ENCODE measurements at regions not wholly inside any gene's neighbourhood (a gene's known extent, or its start where the extent isn't known, plus 50 kb on each side); places are given as distances from the start of the nearest gene placed in this dataset.

GRCh38 chr4:176439611-176440010 lies 119.8 kb downstream of the SPCS3 start:
- no peak for DNase-seq (ENCODE audit: low spot score)
- intact Hi-C loops (cut with DNase I) = no loop called here
- no peak for ATAC-seq

GRCh38 chr4:176440698-176441097 lies 120.9 kb downstream of the SPCS3 start:
- ATAC-seq (no peak), DNase-seq (ENCODE audit: low spot score) (no peak)
- intact Hi-C loops (cut with DNase I) = no loop called here

GRCh38 chr4:176441594-176441993 lies 121.8 kb downstream of the SPCS3 start:
- ATAC-seq = no peak

GRCh38 chr4:176443117-176443516 lies 123.4 kb downstream of the SPCS3 start:
- intact Hi-C loops (cut with DNase I) = no loop called here
- peak; percentile 58 for ATAC-seq
- no peak for DNase-seq (ENCODE audit: low spot score)

More at GRCh38 chr4:176441594-176441993, 121.8 kb downstream of the SPCS3 start:
- DNase-seq (ENCODE audit: low spot score) = no peak
- intact Hi-C loops (cut with DNase I) = no loop called here

GRCh38 chr4:176443646-176444409 lies 124.1 kb downstream of the SPCS3 start:
- intact Hi-C loops (cut with DNase I) = no loop called here
- DNase-seq (ENCODE audit: low spot score) (no peak), ATAC-seq (no peak)

- ATAC-seq (no peak), DNase-seq (ENCODE audit: low spot score) (no peak)
- intact Hi-C loops (cut with DNase I) = no loop called here
These were observed 125.0 kb downstream of the SPCS3 start for GRCh38 chr4:176444741-176445140.

GRCh38 chr4:176448761-176449160 lies 129.0 kb downstream of the SPCS3 start:
- DNase-seq (ENCODE audit: low spot score) (no peak), ATAC-seq (no peak)
- intact Hi-C loops (cut with DNase I) = no loop called here

- DNase-seq (ENCODE audit: low spot score) = no peak
- intact Hi-C loops (cut with DNase I) = no loop called here
- no peak for ATAC-seq
These were observed 131.7 kb downstream of the SPCS3 start for GRCh38 chr4:176451443-176451842.

GRCh38 chr4:176453079-176453478 lies 133.3 kb downstream of the SPCS3 start:
- intact Hi-C loops (cut with DNase I) = no loop called here
- no peak for ATAC-seq

GRCh38 chr4:176453658-176454057 lies 133.9 kb downstream of the SPCS3 start:
- no peak for ATAC-seq
- DNase-seq (ENCODE audit: low spot score) = no peak
- intact Hi-C loops (cut with DNase I) = no loop called here

More at GRCh38 chr4:176453079-176453478, 133.3 kb downstream of the SPCS3 start:
- DNase-seq (ENCODE audit: low spot score) = no peak

- intact Hi-C loops (cut with DNase I) = no loop called here
- DNase-seq (ENCODE audit: low spot score) = no peak
- ATAC-seq = no peak
These were observed 145.0 kb downstream of the SPCS3 start for GRCh38 chr4:176464748-176465147.

- ATAC-seq = no peak
- intact Hi-C loops (cut with DNase I) = no loop called here
- DNase-seq (ENCODE audit: low spot score) = no peak
These were observed 147.2 kb downstream of the SPCS3 start for GRCh38 chr4:176467001-176467400.

- intact Hi-C loops (cut with DNase I) = no loop called here
- no peak for DNase-seq (ENCODE audit: low spot score)
- no peak for ATAC-seq
These were observed 149.8 kb downstream of the SPCS3 start for GRCh38 chr4:176469546-176469945.

- ATAC-seq (no peak), DNase-seq (ENCODE audit: low spot score) (no peak)
- intact Hi-C loops (cut with DNase I) = no loop called here
These were observed 150.9 kb downstream of the SPCS3 start for GRCh38 chr4:176470671-176471070.

- ATAC-seq (no peak), DNase-seq (ENCODE audit: low spot score) (no peak)
- intact Hi-C loops (cut with DNase I) = no loop called here
These were observed 155.3 kb downstream of the SPCS3 start for GRCh38 chr4:176475067-176475466.

GRCh38 chr4:176478076-176478475 lies 158.3 kb downstream of the SPCS3 start:
- no peak for DNase-seq (ENCODE audit: low spot score)
- no peak for ATAC-seq
- intact Hi-C loops (cut with DNase I) = no loop called here

- DNase-seq (ENCODE audit: low spot score) = no peak
- intact Hi-C loops (cut with DNase I) = no loop called here
- no peak for ATAC-seq
These were observed 160.0 kb downstream of the SPCS3 start for GRCh38 chr4:176479767-176480166.

- ATAC-seq = no peak
- no peak for DNase-seq (ENCODE audit: low spot score)
- intact Hi-C loops (cut with DNase I) = no loop called here
These were observed 163.2 kb downstream of the SPCS3 start for GRCh38 chr4:176482972-176483371.

GRCh38 chr4:176484301-176484984 lies 164.7 kb downstream of the SPCS3 start:
- no peak for DNase-seq (ENCODE audit: low spot score)
- intact Hi-C loops (cut with DNase I) = no loop called here
- no peak for ATAC-seq

GRCh38 chr4:176489001-176489400 lies 169.2 kb downstream of the SPCS3 start:
- DNase-seq (ENCODE audit: low spot score) = no peak
- intact Hi-C loops (cut with DNase I) = no loop called here
- no peak for ATAC-seq

All from sciatic nerve (tissue), 2 donors.